Activated T-cell treated with anti-CD3 and anti-CD28 coated beads, Interleukin-2, amount 50 U/mL, for 4 hours (primary cell): ENCODE measurements at regions not wholly inside any gene's neighbourhood (a gene's known extent, or its start where the extent isn't known, plus 50 kb on each side); places are given as distances from the start of the nearest gene placed in this dataset.

Experiments
- ATAC-seq, 2 donors: fragments of 200-7000 bp; cut with Tn5 transposase; one replicate each; pipeline ENCODE4 v1.10.0; 2021
- DNase-seq: peaks from one replicate; pipeline ENCODE4 v3.0.0-alpha.2; 2020
- H3K27me3 Mint-ChIP-seq: one replicate; pipeline ENCODE4 v1.8.0; 2021; ENCODE audit warnings: low read depth, mixed read lengths
- H3K36me3 Mint-ChIP-seq: one replicate; pipeline ENCODE4 v1.8.0; 2022; ENCODE audit warnings: mixed read lengths; ENCODE audit not compliant: insufficient read depth
- H3K4me1 Mint-ChIP-seq: one replicate; pipeline ENCODE4 v1.8.0; 2021; ENCODE audit warnings: low read depth, mixed read lengths
- H3K4me3 Mint-ChIP-seq: one replicate; pipeline ENCODE4 v1.8.0; 2021; ENCODE audit warnings: mild to moderate bottlenecking, moderate library complexity, mixed read lengths
- H3K9me3 Mint-ChIP-seq: one replicate; pipeline ENCODE4 v1.8.0; 2021; ENCODE audit warnings: mixed read lengths

DNA sequence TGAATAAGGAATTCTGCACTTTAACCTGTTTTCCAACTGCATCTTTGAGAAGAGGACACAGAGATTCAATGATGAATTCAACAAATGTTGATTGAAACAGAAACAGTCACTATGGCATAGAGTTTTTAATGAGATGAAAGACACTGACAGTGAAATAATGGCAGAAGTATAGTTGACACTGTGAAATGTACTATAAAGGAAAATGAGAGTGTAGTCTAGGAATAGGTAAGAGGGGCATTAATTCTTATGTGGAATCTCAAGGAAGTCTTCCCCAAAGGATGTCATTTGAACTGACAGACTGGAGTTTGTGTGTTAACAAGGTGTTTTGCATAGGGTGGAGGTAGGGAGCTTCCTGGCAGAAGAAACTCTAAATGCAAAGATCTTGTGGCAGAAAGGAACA lies 566.2 kb downstream of the TDRD15 start:
- ATAC-seq (no peak), DNase-seq (no peak)
- no peaks in the 10 kb centered on the region for H3K27me3 Mint-ChIP-seq
- H3K36me3 Mint-ChIP-seq, result no peaks in the 10 kb centered on the region
- no peak overlapping the region for H3K4me3 Mint-ChIP-seq
- H3K9me3 Mint-ChIP-seq, result peaks cover 4% of the 10 kb centered on the region
- H3K4me1 Mint-ChIP-seq, result no peaks in the 10 kb centered on the region

- Mint-ChIP-seq H3K9me3 (peaks cover 13% of the 10 kb centered on the region), H3K27me3 (no peaks in the 10 kb centered on the region), H3K36me3 (no peaks in the 10 kb centered on the region), H3K4me1 (no peaks in the 10 kb centered on the region), H3K4me3 (no peak overlapping the region)
- ATAC-seq (no peak), DNase-seq (no peak)
Observed at GRCh38 chr2:21693081-21693480, 569.3 kb downstream of the TDRD15 start.

DNA sequence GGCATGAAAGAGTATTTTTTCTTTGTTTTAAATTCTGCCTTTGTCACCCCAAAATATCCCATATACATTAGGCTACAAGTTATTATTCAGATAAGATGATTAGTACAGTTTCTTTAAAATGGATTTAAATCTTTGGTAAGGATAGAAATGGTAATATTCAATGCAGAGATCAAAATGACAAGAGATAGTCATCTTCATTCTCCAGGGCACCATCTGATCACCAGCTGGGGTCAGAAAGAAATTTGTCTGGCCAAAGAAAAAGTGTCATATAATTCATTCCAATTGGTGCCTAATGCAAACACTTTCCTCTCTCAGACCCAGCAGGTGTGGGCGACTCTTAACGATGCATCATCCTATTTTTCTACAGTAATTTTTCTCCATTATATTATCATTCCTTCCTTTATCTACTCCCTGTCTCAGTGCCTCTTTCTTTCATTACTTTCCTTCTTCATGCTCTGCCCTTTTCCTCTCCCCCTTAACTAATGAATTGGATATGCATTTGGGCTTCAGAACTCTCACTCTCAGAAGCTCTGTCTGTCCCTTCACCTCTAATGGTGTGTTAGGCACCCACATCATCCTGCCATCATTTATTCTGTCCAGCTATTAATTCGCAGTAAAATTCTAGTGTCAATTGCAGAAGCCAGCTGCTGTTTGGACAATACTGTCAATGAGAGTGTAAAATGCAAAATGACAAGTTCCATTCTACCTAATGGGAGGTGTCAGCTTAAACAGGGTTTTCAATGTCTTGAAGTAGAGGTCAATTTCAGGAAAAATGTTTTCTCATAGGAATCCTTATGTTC lies 570.5 kb downstream of the TDRD15 start:
- ATAC-seq (no peak), DNase-seq (no peak)
- no peaks in the 10 kb centered on the region for H3K36me3 Mint-ChIP-seq
- H3K4me3 Mint-ChIP-seq, result no peak overlapping the region
- H3K27me3 Mint-ChIP-seq, result no peaks in the 10 kb centered on the region
- peaks cover 13% of the 10 kb centered on the region for H3K9me3 Mint-ChIP-seq
- no peaks in the 10 kb centered on the region for H3K4me1 Mint-ChIP-seq

DNA sequence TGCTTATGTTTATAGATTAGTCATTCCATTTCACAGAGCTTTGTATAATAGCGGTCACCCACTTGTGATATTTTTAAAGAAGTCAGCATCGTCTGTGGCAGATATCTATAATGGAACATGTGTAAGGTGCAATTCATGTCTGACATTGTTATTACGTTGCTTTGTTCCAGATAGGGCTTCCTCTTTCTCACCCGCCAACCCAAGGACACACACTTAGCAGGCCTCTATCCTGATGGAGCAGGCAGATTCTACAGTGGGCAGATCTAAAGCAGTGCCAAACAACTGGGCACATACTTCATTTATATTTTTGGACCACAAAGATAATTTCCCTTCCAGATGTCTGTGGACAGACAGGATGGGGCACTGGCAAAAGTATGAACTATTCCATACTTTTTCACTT lies 573.1 kb downstream of the TDRD15 start:
- DNase-seq, result no peak
- peaks cover 13% of the 10 kb centered on the region for H3K9me3 Mint-ChIP-seq
- no peaks in the 10 kb centered on the region for H3K27me3 Mint-ChIP-seq
- no peak overlapping the region for H3K4me3 Mint-ChIP-seq
- no peak for ATAC-seq
- H3K4me1 Mint-ChIP-seq, result no peaks in the 10 kb centered on the region
- no peaks in the 10 kb centered on the region for H3K36me3 Mint-ChIP-seq

DNA sequence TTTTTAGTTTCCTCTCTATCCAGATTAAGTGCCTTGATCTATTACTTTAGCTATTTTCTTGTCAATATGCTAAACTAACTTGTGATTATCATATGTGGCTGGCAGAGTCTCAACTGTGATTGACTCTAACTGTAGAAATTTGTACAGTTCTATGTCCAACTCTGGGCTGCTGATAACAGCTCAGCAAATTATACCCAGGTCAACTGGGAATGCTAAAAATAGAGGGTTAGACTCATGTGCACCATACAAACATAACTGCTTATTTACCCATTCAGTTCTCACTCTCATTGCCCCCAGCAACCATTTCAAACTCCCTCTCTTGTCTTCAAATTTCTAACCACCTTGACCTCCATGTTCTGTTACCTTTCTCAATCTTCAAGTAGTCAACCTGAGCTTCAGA lies 576.9 kb downstream of the TDRD15 start:
- Mint-ChIP-seq H3K4me1 (no peaks in the 10 kb centered on the region), H3K36me3 (no peaks in the 10 kb centered on the region), H3K4me3 (no peak overlapping the region), H3K9me3 (peaks cover 9% of the 10 kb centered on the region), H3K27me3 (no peaks in the 10 kb centered on the region)
- DNase-seq, result no peak
- ATAC-seq, result no peak

GRCh38 chr2:21710031-21710430 lies 586.3 kb downstream of the TDRD15 start:
- Mint-ChIP-seq H3K27me3 (no peaks in the 10 kb centered on the region), H3K36me3 (no peaks in the 10 kb centered on the region), H3K9me3 (peaks cover 13% of the 10 kb centered on the region), H3K4me3 (no peak overlapping the region), H3K4me1 (no peaks in the 10 kb centered on the region)
- DNase-seq (no peak), ATAC-seq (no peak)

GRCh38 chr2:21710496-21710895 lies 586.7 kb downstream of the TDRD15 start:
- DNase-seq (no peak), ATAC-seq (no peak)
- Mint-ChIP-seq H3K4me3 (no peak overlapping the region), H3K9me3 (peaks cover 17% of the 10 kb centered on the region), H3K36me3 (no peaks in the 10 kb centered on the region), H3K27me3 (no peaks in the 10 kb centered on the region), H3K4me1 (no peaks in the 10 kb centered on the region)

DNA sequence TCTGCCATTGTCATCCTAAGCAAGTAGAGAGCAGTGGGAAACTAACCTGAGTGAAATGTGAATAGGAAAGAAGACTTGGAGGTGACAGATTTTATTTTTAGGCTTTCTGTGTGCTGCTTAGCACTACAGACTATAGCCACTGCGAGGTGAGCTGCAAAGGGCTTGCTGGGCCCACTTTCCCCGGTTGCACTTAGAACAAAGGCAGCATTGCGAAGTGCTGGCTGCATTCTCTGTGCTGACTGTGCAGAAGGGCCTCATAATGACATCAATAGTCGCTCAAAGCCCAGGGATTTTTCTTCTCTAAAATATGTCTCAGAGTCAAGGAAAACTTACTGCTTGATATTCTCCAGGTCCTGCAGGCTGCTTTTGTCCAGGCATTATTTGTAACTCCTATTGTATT lies 592.1 kb downstream of the TDRD15 start:
- Mint-ChIP-seq H3K4me3 (no peak overlapping the region), H3K27me3 (no peaks in the 10 kb centered on the region), H3K36me3 (no peaks in the 10 kb centered on the region), H3K9me3 (peaks cover 19% of the 10 kb centered on the region), H3K4me1 (no peaks in the 10 kb centered on the region)
- DNase-seq (no peak), ATAC-seq (no peak)

GRCh38 chr2:21727101-21727500 lies 603.3 kb downstream of the TDRD15 start:
- Mint-ChIP-seq H3K27me3 (no peaks in the 10 kb centered on the region), H3K9me3 (peaks cover 3% of the 10 kb centered on the region), H3K4me3 (no peak overlapping the region), H3K4me1 (no peaks in the 10 kb centered on the region), H3K36me3 (no peaks in the 10 kb centered on the region)
- ATAC-seq (no peak), DNase-seq (no peak)

DNA sequence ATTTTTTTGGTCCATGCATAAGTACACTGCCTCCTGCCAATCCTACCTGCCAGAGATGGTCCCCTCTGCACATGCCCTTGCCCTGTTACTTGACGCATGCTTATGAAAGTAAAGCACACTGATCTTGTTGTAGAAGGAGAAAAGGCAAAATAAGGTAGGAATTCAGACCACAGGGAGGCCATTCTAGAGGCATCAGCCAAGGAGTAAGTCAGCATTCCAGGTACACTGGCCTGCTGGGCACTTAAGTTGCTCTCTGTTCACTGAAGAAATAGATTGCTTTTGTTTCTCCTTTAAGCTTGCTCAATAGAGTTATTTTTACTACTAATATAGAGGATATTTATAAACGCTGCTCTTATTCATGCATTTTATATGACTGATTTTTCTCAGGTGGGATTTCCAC lies 604.4 kb downstream of the TDRD15 start:
- ATAC-seq (no peak), DNase-seq (no peak)
- no peaks in the 10 kb centered on the region for H3K36me3 Mint-ChIP-seq
- H3K4me1 Mint-ChIP-seq, result no peaks in the 10 kb centered on the region
- H3K4me3 Mint-ChIP-seq, result no peak overlapping the region
- H3K9me3 Mint-ChIP-seq, result peaks cover 3% of the 10 kb centered on the region
- H3K27me3 Mint-ChIP-seq, result no peaks in the 10 kb centered on the region

DNA sequence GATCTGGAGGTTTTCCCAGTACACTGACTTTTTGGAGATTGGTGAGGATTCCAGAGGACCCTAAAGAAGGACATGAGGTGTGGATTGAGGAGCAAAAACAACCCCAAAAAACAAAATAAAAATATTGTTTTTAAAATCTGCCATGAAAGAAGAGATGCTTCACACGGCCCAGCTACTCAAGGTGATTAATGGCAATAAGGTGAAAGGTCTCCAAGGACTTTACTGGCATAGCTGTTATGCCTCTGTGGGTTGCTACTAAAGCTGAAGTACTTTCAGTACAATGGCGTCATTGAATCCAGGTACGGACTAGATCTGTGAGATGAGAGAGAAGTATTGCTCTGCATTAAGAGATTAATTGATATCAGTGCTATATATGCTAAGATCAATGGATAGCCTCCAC lies 606.4 kb downstream of the TDRD15 start:
- Mint-ChIP-seq H3K4me3 (no peak overlapping the region), H3K9me3 (peaks cover 3% of the 10 kb centered on the region), H3K4me1 (no peaks in the 10 kb centered on the region), H3K27me3 (no peaks in the 10 kb centered on the region), H3K36me3 (no peaks in the 10 kb centered on the region)
- ATAC-seq (no peak), DNase-seq (no peak)

GRCh38 chr2:21740484-21740883 lies 616.7 kb downstream of the TDRD15 start:
- peaks cover 20% of the 10 kb centered on the region for H3K9me3 Mint-ChIP-seq
- DNase-seq, result no peak
- no peak for ATAC-seq
- H3K27me3 Mint-ChIP-seq, result no peaks in the 10 kb centered on the region
- no peaks in the 10 kb centered on the region for H3K36me3 Mint-ChIP-seq
- no peaks in the 10 kb centered on the region for H3K4me1 Mint-ChIP-seq
- no peak overlapping the region for H3K4me3 Mint-ChIP-seq

DNA sequence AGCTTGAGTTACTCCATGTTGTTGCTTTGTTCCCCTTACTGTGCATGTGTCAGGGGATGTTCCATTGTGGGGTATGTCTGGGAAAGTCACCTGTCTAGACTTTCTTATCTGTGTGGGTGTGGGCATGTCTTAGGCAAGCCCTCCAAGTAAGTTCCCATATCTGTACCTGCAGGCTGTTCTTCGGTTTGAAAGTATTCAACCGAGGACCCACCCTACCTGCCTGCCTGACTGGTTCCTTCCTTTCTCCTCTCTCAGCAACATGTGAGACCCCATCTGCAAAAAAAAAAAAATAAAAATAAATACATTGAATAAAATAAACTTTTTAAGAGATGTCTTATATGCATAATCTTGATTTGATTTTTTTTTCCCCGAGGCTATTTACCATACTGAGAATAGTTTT lies 622.7 kb downstream of the TDRD15 start:
- Mint-ChIP-seq H3K4me3 (no peak overlapping the region), H3K9me3 (peaks cover 19% of the 10 kb centered on the region), H3K4me1 (no peaks in the 10 kb centered on the region), H3K27me3 (no peaks in the 10 kb centered on the region), H3K36me3 (no peaks in the 10 kb centered on the region)
- ATAC-seq (no peak), DNase-seq (no peak)

DNA sequence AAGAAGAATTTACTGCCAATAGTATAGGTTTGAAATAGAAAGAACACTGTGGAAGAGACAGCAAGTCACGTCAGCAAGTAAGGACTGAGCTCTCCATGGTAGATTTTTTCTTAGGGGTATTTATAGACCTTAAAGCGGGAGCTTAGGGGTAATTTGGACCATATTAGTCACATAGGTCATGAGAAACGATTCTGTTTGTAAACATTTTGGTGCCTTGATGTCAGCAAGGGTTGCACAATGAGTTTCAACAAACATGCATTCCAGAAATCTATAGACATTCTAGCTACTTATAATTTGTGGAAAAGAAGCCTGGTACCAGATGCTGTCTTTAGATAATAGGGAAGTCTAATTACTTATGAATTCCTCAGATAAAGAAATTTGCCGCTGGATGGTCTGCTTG lies 624.7 kb downstream of the TDRD15 start:
- ATAC-seq (no peak), DNase-seq (no peak)
- Mint-ChIP-seq H3K4me3 (no peak overlapping the region), H3K9me3 (peaks cover 18% of the 10 kb centered on the region), H3K27me3 (no peaks in the 10 kb centered on the region), H3K36me3 (no peaks in the 10 kb centered on the region), H3K4me1 (no peaks in the 10 kb centered on the region)

GRCh38 chr2:21754164-21754788 lies 630.5 kb downstream of the TDRD15 start:
- Mint-ChIP-seq H3K9me3 (peaks cover 17% of the 10 kb centered on the region), H3K4me1 (no peaks in the 10 kb centered on the region), H3K27me3 (no peaks in the 10 kb centered on the region), H3K36me3 (no peaks in the 10 kb centered on the region), H3K4me3 (no peak overlapping the region)
- ATAC-seq, result no peak
- no peak for DNase-seq
